ENCODE measurements at regions not wholly inside any gene's neighbourhood (a gene's known extent, or its start where the extent isn't known, plus 50 kb on each side); places are given as distances from the start of the nearest gene placed in this dataset.

GRCh38 chr20:40287683-40288082 is 401.4 kb downstream of the MAFB start:
- TF ChIP-seq CTCF (conservative IDR thresholded peaks at IDR 0.05 in 1 of 2, IDR thresholded peaks at IDR 0.05 in 1 of 2; ENCODE audit: extremely low read depth in 1 of 2, insufficient read depth in 1 of 2, low read depth in 1 of 2, low read length in 2 of 2) (no peak), EZH2 (IDR thresholded peaks at IDR 0.05; ENCODE audit: borderline replicate concordance, low read length) (no peak)
